HCT116 (cell line): ENCODE measurements at regions not wholly inside any gene's neighbourhood (a gene's known extent, or its start where the extent isn't known, plus 50 kb on each side); places are given as distances from the start of the nearest gene placed in this dataset.

Source experiments
- CEBPB ChIP-seq: IDR thresholded peaks from 2 replicates; pipeline ENCODE4 v1.6.1; 2012; ENCODE audit warnings: low read depth
- EGR1 ChIP-seq: IDR thresholded peaks from 2 replicates; pipeline ENCODE4 v1.6.1; 2012; ENCODE audit warnings: low read depth
- EZH2 ChIP-seq: fragments of 200-600 bp; sonication (generic); IDR thresholded peaks from 2 replicates; pipeline ENCODE4 v1.6.1; 2017; ENCODE audit warnings: antibody characterized with exemption, mixed run types
- EZH2phosphoT487 ChIP-seq: fragments of 200-600 bp; IDR thresholded peaks from 2 replicates; pipeline ENCODE4 v1.6.1; 2018; ENCODE audit warnings: antibody characterized with exemption, borderline replicate concordance
- POLR2A ChIP-seq: IDR thresholded peaks from 2 replicates; pipeline ENCODE4 v1.7.0; 2011; ENCODE audit warnings: borderline replicate concordance; ENCODE audit not compliant: insufficient read depth, insufficient read length; ENCODE audit errors: extremely low read depth
- POLR2AphosphoS5 ChIP-seq: IDR thresholded peaks from 2 replicates; pipeline ENCODE4 v1.6.1; 2011; ENCODE audit warnings: mild to moderate bottlenecking, low read depth, low read length, moderate library complexity
- SIN3A ChIP-seq: IDR thresholded peaks from 2 replicates; pipeline ENCODE4 v1.6.1; 2012; ENCODE audit warnings: low read depth
- SP1 ChIP-seq: IDR thresholded peaks from 2 replicates; pipeline ENCODE4 v1.6.1; 2012; ENCODE audit warnings: low read depth
- TCF7L2 ChIP-seq: IDR thresholded peaks from 2 replicates; pipeline ENCODE4 v1.7.0; 2011; ENCODE audit warnings: borderline replicate concordance, inconsistent platforms; ENCODE audit not compliant: insufficient read depth, insufficient read length; ENCODE audit errors: extremely low read depth
- YY1 ChIP-seq: IDR thresholded peaks from 2 replicates; pipeline ENCODE4 v1.6.1; 2011; ENCODE audit warnings: low read length, low read depth, moderate library complexity, mild to moderate bottlenecking; ENCODE audit not compliant: insufficient replicate concordance; ENCODE audit errors: extremely low read depth
- TF ChIP-seq, protein P1 (sequence below), 3 experiments: fragments of 200-600 bp in 1 of 3; sonication (generic) in 1 of 3; IDR thresholded peaks in 2 of 3; conservative IDR thresholded peaks in 1 of 3; 2 replicates each; pipeline ENCODE4 v1.5.1; 2012 to 2017; ENCODE audit warnings: low read depth in 2 of 3, low read length in 2 of 3, antibody characterized with exemption in 1 of 3, borderline replicate concordance in 1 of 3, control low read depth in 1 of 3, mild to moderate bottlenecking in 1 of 3, mixed read lengths in 1 of 3, mixed run types in 1 of 3, moderate library complexity in 1 of 3; ENCODE audit not compliant: insufficient read depth in 1 of 3
- TF ChIP-seq, protein P2 (sequence below): IDR thresholded peaks from 2 replicates; pipeline ENCODE4 v1.6.1; 2011; ENCODE audit warnings: mild to moderate bottlenecking, low read length, moderate library complexity; ENCODE audit not compliant: insufficient replicate concordance; ENCODE audit errors: extremely low read depth
- TF ChIP-seq, protein P3 (sequence below): IDR thresholded peaks from 2 replicates; pipeline ENCODE4 v1.6.1; 2012; ENCODE audit warnings: low read depth

DNA sequence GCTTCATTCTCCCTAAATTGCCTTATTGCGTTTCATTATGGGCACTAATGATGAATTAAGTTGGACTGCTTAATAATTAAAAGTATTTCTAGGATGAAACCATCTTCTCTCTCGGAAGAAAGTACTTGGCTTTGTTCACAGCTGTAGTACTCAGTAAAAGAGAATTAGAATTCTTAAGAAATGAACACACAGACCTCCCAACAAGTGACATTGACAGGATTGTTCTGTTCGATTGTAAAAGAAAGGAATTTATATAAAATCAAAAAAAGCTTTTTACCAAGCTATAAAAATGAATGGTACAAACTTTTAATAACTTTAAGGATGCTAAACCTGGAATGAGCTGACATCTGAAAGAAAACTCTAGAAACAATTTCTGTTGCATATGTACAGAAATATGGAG is 416.4 kb upstream of the THRB start:
- TF ChIP-seq, protein P1, sequence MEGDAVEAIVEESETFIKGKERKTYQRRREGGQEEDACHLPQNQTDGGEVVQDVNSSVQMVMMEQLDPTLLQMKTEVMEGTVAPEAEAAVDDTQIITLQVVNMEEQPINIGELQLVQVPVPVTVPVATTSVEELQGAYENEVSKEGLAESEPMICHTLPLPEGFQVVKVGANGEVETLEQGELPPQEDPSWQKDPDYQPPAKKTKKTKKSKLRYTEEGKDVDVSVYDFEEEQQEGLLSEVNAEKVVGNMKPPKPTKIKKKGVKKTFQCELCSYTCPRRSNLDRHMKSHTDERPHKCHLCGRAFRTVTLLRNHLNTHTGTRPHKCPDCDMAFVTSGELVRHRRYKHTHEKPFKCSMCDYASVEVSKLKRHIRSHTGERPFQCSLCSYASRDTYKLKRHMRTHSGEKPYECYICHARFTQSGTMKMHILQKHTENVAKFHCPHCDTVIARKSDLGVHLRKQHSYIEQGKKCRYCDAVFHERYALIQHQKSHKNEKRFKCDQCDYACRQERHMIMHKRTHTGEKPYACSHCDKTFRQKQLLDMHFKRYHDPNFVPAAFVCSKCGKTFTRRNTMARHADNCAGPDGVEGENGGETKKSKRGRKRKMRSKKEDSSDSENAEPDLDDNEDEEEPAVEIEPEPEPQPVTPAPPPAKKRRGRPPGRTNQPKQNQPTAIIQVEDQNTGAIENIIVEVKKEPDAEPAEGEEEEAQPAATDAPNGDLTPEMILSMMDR (IDR thresholded peaks at IDR 0.05 in 2 of 3, conservative IDR thresholded peaks at IDR 0.05 in 1 of 3; ENCODE audit: borderline replicate concordance in 1 of 3, insufficient read depth in 1 of 3, low read depth in 2 of 3, low read length in 2 of 3): no peak
- TF ChIP-seq TCF7L2 (no peak), EZH2 (no peak), POLR2AphosphoS5 (no peak), EGR1 (no peak), POLR2A (no peak), EZH2phosphoT487 (no peak), CEBPB (no peak), SIN3A (no peak), YY1 (no peak), SP1 (no peak)
- TF ChIP-seq, protein P2, sequence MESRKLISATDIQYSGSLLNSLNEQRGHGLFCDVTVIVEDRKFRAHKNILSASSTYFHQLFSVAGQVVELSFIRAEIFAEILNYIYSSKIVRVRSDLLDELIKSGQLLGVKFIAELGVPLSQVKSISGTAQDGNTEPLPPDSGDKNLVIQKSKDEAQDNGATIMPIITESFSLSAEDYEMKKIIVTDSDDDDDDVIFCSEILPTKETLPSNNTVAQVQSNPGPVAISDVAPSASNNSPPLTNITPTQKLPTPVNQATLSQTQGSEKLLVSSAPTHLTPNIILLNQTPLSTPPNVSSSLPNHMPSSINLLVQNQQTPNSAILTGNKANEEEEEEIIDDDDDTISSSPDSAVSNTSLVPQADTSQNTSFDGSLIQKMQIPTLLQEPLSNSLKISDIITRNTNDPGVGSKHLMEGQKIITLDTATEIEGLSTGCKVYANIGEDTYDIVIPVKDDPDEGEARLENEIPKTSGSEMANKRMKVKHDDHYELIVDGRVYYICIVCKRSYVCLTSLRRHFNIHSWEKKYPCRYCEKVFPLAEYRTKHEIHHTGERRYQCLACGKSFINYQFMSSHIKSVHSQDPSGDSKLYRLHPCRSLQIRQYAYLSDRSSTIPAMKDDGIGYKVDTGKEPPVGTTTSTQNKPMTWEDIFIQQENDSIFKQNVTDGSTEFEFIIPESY: no peak
- TF ChIP-seq, protein P3, sequence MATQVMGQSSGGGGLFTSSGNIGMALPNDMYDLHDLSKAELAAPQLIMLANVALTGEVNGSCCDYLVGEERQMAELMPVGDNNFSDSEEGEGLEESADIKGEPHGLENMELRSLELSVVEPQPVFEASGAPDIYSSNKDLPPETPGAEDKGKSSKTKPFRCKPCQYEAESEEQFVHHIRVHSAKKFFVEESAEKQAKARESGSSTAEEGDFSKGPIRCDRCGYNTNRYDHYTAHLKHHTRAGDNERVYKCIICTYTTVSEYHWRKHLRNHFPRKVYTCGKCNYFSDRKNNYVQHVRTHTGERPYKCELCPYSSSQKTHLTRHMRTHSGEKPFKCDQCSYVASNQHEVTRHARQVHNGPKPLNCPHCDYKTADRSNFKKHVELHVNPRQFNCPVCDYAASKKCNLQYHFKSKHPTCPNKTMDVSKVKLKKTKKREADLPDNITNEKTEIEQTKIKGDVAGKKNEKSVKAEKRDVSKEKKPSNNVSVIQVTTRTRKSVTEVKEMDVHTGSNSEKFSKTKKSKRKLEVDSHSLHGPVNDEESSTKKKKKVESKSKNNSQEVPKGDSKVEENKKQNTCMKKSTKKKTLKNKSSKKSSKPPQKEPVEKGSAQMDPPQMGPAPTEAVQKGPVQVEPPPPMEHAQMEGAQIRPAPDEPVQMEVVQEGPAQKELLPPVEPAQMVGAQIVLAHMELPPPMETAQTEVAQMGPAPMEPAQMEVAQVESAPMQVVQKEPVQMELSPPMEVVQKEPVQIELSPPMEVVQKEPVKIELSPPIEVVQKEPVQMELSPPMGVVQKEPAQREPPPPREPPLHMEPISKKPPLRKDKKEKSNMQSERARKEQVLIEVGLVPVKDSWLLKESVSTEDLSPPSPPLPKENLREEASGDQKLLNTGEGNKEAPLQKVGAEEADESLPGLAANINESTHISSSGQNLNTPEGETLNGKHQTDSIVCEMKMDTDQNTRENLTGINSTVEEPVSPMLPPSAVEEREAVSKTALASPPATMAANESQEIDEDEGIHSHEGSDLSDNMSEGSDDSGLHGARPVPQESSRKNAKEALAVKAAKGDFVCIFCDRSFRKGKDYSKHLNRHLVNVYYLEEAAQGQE: no peak
